OCI-LY1 (cell line): ENCODE measurements at regions not wholly inside any gene's neighbourhood (a gene's known extent, or its start where the extent isn't known, plus 50 kb on each side); places are given as distances from the start of the nearest gene placed in this dataset.
A peak's percentile ranks its signal among the peaks of the same experiment; 100 is the strongest.

Experiments
- H2AFZ ChIP-seq: fragments of 200-600 bp; sonication (generic), shearing (Covaris generic); 2 replicates; pipeline ENCODE4 v1.6.0; 2014; ENCODE audit warnings: antibody characterized with exemption, mild to moderate bottlenecking, low read length
- H3F3A ChIP-seq: fragments of 200-600 bp; sonication (generic), shearing (Covaris generic); 2 replicates; pipeline ENCODE4 v1.6.0; 2014; ENCODE audit warnings: mild to moderate bottlenecking, antibody characterized with exemption, low read length, moderate library complexity; ENCODE audit not compliant: insufficient read depth
- H3K27ac ChIP-seq: fragments of 200-600 bp; sonication (generic); 2 replicates; pipeline ENCODE4 v1.5.1; 2014; ENCODE audit warnings: low read length, mixed run types, mild to moderate bottlenecking, low read depth; ENCODE audit not compliant: poor library complexity, severe bottlenecking
- H3K27me3 ChIP-seq: fragments of 200-600 bp; sonication (generic); 2 replicates; pipeline ENCODE4 v1.6.0; 2014; ENCODE audit warnings: antibody characterized with exemption, mild to moderate bottlenecking, low read length, moderate library complexity; ENCODE audit not compliant: insufficient read depth
- H3K36me3 ChIP-seq: fragments of 200-600 bp; sonication (generic); 2 replicates; pipeline ENCODE4 v1.6.1; 2014; ENCODE audit warnings: mild to moderate bottlenecking, antibody characterized with exemption, low read length, moderate library complexity, mixed read lengths; ENCODE audit not compliant: insufficient read depth
- H3K4me1 ChIP-seq: fragments of 200-600 bp; sonication (generic); 2 replicates; pipeline ENCODE4 v1.5.1; 2014; ENCODE audit warnings: mild to moderate bottlenecking, low read length, moderate library complexity; ENCODE audit not compliant: insufficient read depth, severe bottlenecking
- H3K4me2 ChIP-seq: fragments of 200-600 bp; sonication (generic), shearing (Covaris generic); 2 replicates; pipeline ENCODE4 v1.6.1; 2014; ENCODE audit warnings: low read length
- H3K4me3 ChIP-seq: fragments of 200-600 bp; sonication (generic); 2 replicates; pipeline ENCODE4 v1.5.1; 2014; ENCODE audit warnings: low read length, low read depth, mild to moderate bottlenecking, mixed read lengths; ENCODE audit not compliant: poor library complexity, severe bottlenecking
- H3K79me2 ChIP-seq: fragments of 200-600 bp; shearing (Covaris generic); 2 replicates; pipeline ENCODE4 v1.6.1; 2016; ENCODE audit warnings: mixed run types, low read length, mixed read lengths; ENCODE audit not compliant: insufficient read depth
- H3K9ac ChIP-seq: fragments of 200-600 bp; sonication (generic), shearing (Covaris generic); 2 replicates; pipeline ENCODE4 v1.6.1; 2014; ENCODE audit warnings: mild to moderate bottlenecking, low read length, mixed read lengths
- H3K9me2 ChIP-seq: fragments of 200-600 bp; sonication (generic), shearing (Covaris generic); 2 replicates; pipeline ENCODE4 v1.6.1; 2014; ENCODE audit warnings: low read depth, mild to moderate bottlenecking, low read length, mixed read lengths
- H3K9me3 ChIP-seq: fragments of 200-600 bp; shearing (Covaris generic); 2 replicates; pipeline ENCODE4 v1.6.1; 2014; ENCODE audit warnings: low read length, mixed read lengths
- H4K20me1 ChIP-seq: fragments of 200-600 bp; sonication (generic), shearing (Covaris generic); 2 replicates; pipeline ENCODE4 v1.6.0; 2016; ENCODE audit warnings: mild to moderate bottlenecking, low read length; ENCODE audit not compliant: insufficient read depth
- EZH2 ChIP-seq: fragments of 200-600 bp; sonication (generic), shearing (Covaris generic); IDR thresholded peaks from 2 replicates; pipeline ENCODE4 v1.8.0; 2017; ENCODE audit warnings: borderline replicate concordance, mixed run types, mild to moderate bottlenecking, antibody characterized with exemption, low read length, moderate library complexity, mixed read lengths
- TF ChIP-seq, protein P1 (sequence below): fragments of 200-600 bp; sonication (generic), shearing (Covaris generic); IDR thresholded peaks from 2 replicates; pipeline ENCODE4 v1.5.1; 2017; ENCODE audit warnings: mild to moderate bottlenecking, antibody characterized with exemption, low read length, moderate library complexity, mixed read lengths

DNA sequence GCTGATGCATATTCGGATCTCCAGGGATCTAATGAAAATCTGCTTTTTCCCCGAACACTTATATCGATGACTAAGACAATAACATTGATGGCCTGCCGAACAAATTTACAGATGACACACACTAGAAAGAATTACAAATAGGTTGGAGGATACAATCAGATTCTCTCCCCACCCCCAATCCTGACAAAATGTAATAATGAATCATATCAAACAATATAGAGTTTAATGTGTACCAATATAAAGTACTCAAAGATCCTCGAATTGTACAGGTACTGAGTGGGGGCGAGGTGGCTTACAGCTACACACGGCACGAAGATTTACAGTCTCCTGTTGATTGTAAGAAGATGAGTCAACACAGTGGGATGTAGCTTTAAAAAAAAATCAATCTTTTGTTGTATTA, 182.7 kb upstream of the MKLN1 start:
- Histone ChIP-seq H3K9me2 (no peaks in the 10 kb centered on the region), H3K9me3 (no peaks in the 10 kb centered on the region), H3K4me3 (no peak overlapping the region), H3K27me3 (no peaks in the 10 kb centered on the region), H3K9ac (no peak overlapping the region), H4K20me1 (no peaks in the 10 kb centered on the region), H3K4me1 (peaks cover 17% of the 10 kb centered on the region), H3K27ac (no peak overlapping the region), H2AFZ (peak overlapping the region; percentile 46; the same call in 1 of the 2 replicates), H3K79me2 (no peaks in the 10 kb centered on the region), H3F3A (no peaks in the 10 kb centered on the region), H3K4me2 (no peak overlapping the region), H3K36me3 (no peaks in the 10 kb centered on the region)
- TF ChIP-seq, protein P1, sequence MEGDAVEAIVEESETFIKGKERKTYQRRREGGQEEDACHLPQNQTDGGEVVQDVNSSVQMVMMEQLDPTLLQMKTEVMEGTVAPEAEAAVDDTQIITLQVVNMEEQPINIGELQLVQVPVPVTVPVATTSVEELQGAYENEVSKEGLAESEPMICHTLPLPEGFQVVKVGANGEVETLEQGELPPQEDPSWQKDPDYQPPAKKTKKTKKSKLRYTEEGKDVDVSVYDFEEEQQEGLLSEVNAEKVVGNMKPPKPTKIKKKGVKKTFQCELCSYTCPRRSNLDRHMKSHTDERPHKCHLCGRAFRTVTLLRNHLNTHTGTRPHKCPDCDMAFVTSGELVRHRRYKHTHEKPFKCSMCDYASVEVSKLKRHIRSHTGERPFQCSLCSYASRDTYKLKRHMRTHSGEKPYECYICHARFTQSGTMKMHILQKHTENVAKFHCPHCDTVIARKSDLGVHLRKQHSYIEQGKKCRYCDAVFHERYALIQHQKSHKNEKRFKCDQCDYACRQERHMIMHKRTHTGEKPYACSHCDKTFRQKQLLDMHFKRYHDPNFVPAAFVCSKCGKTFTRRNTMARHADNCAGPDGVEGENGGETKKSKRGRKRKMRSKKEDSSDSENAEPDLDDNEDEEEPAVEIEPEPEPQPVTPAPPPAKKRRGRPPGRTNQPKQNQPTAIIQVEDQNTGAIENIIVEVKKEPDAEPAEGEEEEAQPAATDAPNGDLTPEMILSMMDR = no peak
- no peak for TF ChIP-seq EZH2

DNA sequence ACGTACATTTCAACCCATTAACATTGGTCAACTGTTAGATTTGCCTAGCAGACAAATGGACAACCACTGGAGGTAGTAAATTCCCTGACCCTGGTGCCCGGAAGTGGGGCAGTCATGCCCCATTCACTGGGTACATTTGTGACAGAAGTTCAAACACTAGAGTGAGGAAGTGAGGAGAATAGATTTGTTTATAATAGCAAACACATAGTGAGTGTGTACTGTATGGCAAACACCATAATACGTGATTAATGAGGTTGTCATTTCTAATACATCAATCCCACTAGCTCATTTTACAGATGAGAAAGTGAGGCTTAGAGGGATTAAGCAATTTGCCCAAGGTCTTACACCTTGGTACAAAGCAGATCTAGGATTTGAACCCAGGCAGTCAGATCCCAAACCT, 181.9 kb upstream of the MKLN1 start:
- H3K79me2 ChIP-seq = no peaks in the 10 kb centered on the region
- H3K9ac ChIP-seq = no peak overlapping the region
- H3K27ac ChIP-seq = peak overlapping the region; percentile 13
- peaks cover 17% of the 10 kb centered on the region for H3K4me1 ChIP-seq
- no peak overlapping the region for H3K4me2 ChIP-seq
- H4K20me1 ChIP-seq = no peaks in the 10 kb centered on the region
- H2AFZ ChIP-seq = peak overlapping the region; percentile 46; the same call in 1 of the 2 replicates
- no peaks in the 10 kb centered on the region for H3F3A ChIP-seq
- TF ChIP-seq, protein P1 = no peak
- no peak for TF ChIP-seq EZH2
- no peak overlapping the region for H3K4me3 ChIP-seq
- H3K9me2 ChIP-seq = no peaks in the 10 kb centered on the region
- no peaks in the 10 kb centered on the region for H3K36me3 ChIP-seq
- H3K27me3 ChIP-seq = no peaks in the 10 kb centered on the region
- no peaks in the 10 kb centered on the region for H3K9me3 ChIP-seq

DNA sequence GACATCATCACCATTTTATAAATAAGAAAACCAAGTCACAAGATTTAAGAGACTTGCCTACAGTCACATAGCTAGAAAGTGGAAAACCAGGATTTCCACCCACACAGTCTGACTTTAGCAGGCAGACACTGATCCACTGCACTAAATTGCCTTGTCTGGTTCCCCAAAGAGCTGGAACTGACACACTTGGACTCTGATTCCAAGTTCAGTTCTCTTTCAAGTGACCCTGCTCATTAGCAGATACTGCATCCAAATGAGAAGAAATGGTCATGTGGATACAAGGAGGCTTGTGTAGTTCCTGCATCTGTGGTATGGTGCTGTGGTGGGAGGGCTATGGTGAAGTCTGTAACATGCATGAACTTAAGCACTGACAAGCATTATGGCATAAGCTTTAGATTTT, 180.1 kb upstream of the MKLN1 start:
- no peak overlapping the region for H3K9ac ChIP-seq
- peak overlapping the region; percentile 9 for H3K27ac ChIP-seq
- no peak overlapping the region for H3K4me3 ChIP-seq
- TF ChIP-seq, protein P1 = no peak
- no peak for TF ChIP-seq EZH2
- no peaks in the 10 kb centered on the region for H3K9me2 ChIP-seq
- no peaks in the 10 kb centered on the region for H3K27me3 ChIP-seq
- H3K36me3 ChIP-seq = no peaks in the 10 kb centered on the region
- no peaks in the 10 kb centered on the region for H3F3A ChIP-seq
- H3K4me2 ChIP-seq = 0 out of 2 replicates have a peak overlapping the region, but pooled peaks have one; percentile 12
- no peaks in the 10 kb centered on the region for H3K79me2 ChIP-seq
- H3K4me1 ChIP-seq = peaks cover 17% of the 10 kb centered on the region
- H2AFZ ChIP-seq = no peak overlapping the region
- H4K20me1 ChIP-seq = no peaks in the 10 kb centered on the region
- no peaks in the 10 kb centered on the region for H3K9me3 ChIP-seq
